Trophoblast cell (in vitro differentiated cells and primary cell): ENCODE measurements at regions not wholly inside any gene's neighbourhood (a gene's known extent, or its start where the extent isn't known, plus 50 kb on each side); places are given as distances from the start of the nearest gene placed in this dataset.

Source experiments
- DNase-seq, 2 donors: peaks; one replicate each; pipeline ENCODE4 v3.0.0-alpha.2; 2016
- H2AFZ ChIP-seq: 2 replicates; pipeline ENCODE4 v1.6.1; 2013; ENCODE audit warnings: low read length, moderate library complexity, mild to moderate bottlenecking; ENCODE audit not compliant: insufficient read depth, poor library complexity
- H2AK5ac ChIP-seq: 2 replicates; pipeline ENCODE4 v1.6.1; 2013; ENCODE audit warnings: mild to moderate bottlenecking, low read length
- H2BK120ac ChIP-seq: 2 replicates; pipeline ENCODE4 v1.6.1; 2013; ENCODE audit warnings: low read length, mild to moderate bottlenecking, moderate library complexity; ENCODE audit not compliant: insufficient read depth, poor library complexity
- H2BK12ac ChIP-seq: 2 replicates; pipeline ENCODE4 v1.6.1; 2013; ENCODE audit warnings: mild to moderate bottlenecking, low read length, moderate library complexity
- H2BK5ac ChIP-seq: 2 replicates; pipeline ENCODE4 v1.6.1; 2013; ENCODE audit warnings: low read length, low read depth, moderate library complexity, mild to moderate bottlenecking; ENCODE audit not compliant: poor library complexity
- H3K14ac ChIP-seq: 2 replicates; pipeline ENCODE4 v1.6.1; 2013; ENCODE audit warnings: mild to moderate bottlenecking, low read length
- H3K18ac ChIP-seq: 2 replicates; pipeline ENCODE4 v1.6.1; 2013; ENCODE audit warnings: mild to moderate bottlenecking, low read length
- H3K23ac ChIP-seq: 2 replicates; pipeline ENCODE4 v1.6.1; 2013; ENCODE audit warnings: low read length
- H3K27ac ChIP-seq: 2 replicates; pipeline ENCODE4 v1.5.1; 2013; ENCODE audit warnings: low read depth, mild to moderate bottlenecking, inconsistent platforms, low read length, moderate library complexity
- H3K27me3 ChIP-seq: 2 replicates; pipeline ENCODE4 v1.6.1; 2013; ENCODE audit warnings: inconsistent platforms, mild to moderate bottlenecking, low read length, moderate library complexity; ENCODE audit not compliant: insufficient read depth
- H3K36me3 ChIP-seq, 2 experiments: 1 replicate in 1 of 2; 2 replicates in 1 of 2; pipeline ENCODE4 v1.6.1; 2013; ENCODE audit warnings: low read length in 2 of 2, mild to moderate bottlenecking in 2 of 2, moderate library complexity in 1 of 2; ENCODE audit not compliant: insufficient read depth in 2 of 2, control insufficient read depth in 1 of 2
- H3K4ac ChIP-seq: 2 replicates; pipeline ENCODE4 v1.6.1; 2013; ENCODE audit warnings: low read depth, mild to moderate bottlenecking, low read length, moderate library complexity
- H3K4me1 ChIP-seq, 2 experiments: 1 replicate in 1 of 2; 2 replicates in 1 of 2; pipeline ENCODE4 v1.6.1; 2013; ENCODE audit warnings: low read length in 2 of 2, mild to moderate bottlenecking in 2 of 2, moderate library complexity in 1 of 2; ENCODE audit not compliant: insufficient read depth in 2 of 2, control insufficient read depth in 1 of 2
- H3K4me2 ChIP-seq: 2 replicates; pipeline ENCODE4 v1.6.1; 2013; ENCODE audit warnings: inconsistent platforms, mild to moderate bottlenecking, low read length, moderate library complexity
- H3K4me3 ChIP-seq: 2 replicates; pipeline ENCODE4 v1.5.1; 2013; ENCODE audit warnings: mild to moderate bottlenecking, low read depth, low read length, inconsistent platforms
- H3K79me1 ChIP-seq: one replicate; pipeline ENCODE4 v1.6.1; 2013; ENCODE audit warnings: low read length
- H3K79me2 ChIP-seq: 2 replicates; pipeline ENCODE4 v1.6.1; 2013; ENCODE audit warnings: low read length, mild to moderate bottlenecking; ENCODE audit not compliant: control insufficient read depth, insufficient read depth, poor library complexity
- H3K9ac ChIP-seq: 2 replicates; pipeline ENCODE4 v1.6.1; 2013; ENCODE audit warnings: mild to moderate bottlenecking, low read length
- H3K9me3 ChIP-seq: 2 replicates; pipeline ENCODE4 v1.6.1; 2013; ENCODE audit warnings: low read depth, mild to moderate bottlenecking, control low read depth, inconsistent platforms, low read length; ENCODE audit not compliant: insufficient read depth
- H4K12ac ChIP-seq: 2 replicates; pipeline ENCODE4 v1.6.1; 2013; ENCODE audit warnings: low read depth, mild to moderate bottlenecking, low read length, moderate library complexity
- H4K8ac ChIP-seq: 2 replicates; pipeline ENCODE4 v1.6.1; 2013; ENCODE audit warnings: low read depth, mild to moderate bottlenecking, low read length, moderate library complexity
- H4K91ac ChIP-seq: one replicate; pipeline ENCODE4 v1.6.1; 2013; ENCODE audit warnings: low read depth, mild to moderate bottlenecking, low read length, moderate library complexity
- WGBS: extraction: QIAGEN DNeasy Blood & Tissue Kit; methylation state at CpG from one replicate; pipeline ENCODE4 v1.1.7; 2013; ENCODE audit warnings: missing lambda C conversion rate; ENCODE audit not compliant: insufficient read length, insufficient coverage; ENCODE audit errors: extremely low coverage; 5-methylcytosine and 5-hydroxymethylcytosine counted together

- H4K8ac ChIP-seq: no peak overlapping the region
- H3K27me3 ChIP-seq: no peaks in the 10 kb centered on the region
- no peak overlapping the region for H2AK5ac ChIP-seq
- no peak overlapping the region for H2BK120ac ChIP-seq
- WGBS: no CpG with 5 or more reads among the region's 3 CpGs
- no peaks in the 10 kb centered on the region for H3K79me2 ChIP-seq
- no peak overlapping the region for H3K4ac ChIP-seq
- H3K18ac ChIP-seq: no peak overlapping the region
- H3K9me3 ChIP-seq: peaks cover 2% of the 10 kb centered on the region
- H2BK12ac ChIP-seq: no peak overlapping the region
- no peak overlapping the region for H4K12ac ChIP-seq
- H3K14ac ChIP-seq: no peak overlapping the region
- H3K4me2 ChIP-seq: no peak overlapping the region
- no peak overlapping the region for H3K23ac ChIP-seq
- no peak overlapping the region for H3K27ac ChIP-seq
- no peak overlapping the region for H3K9ac ChIP-seq
- no peaks in the 10 kb centered on the region for H3K36me3 ChIP-seq
- no peak overlapping the region for H3K4me3 ChIP-seq
- no peak for DNase-seq
- no peak overlapping the region for H4K91ac ChIP-seq
- H3K4me1 ChIP-seq: no peaks in the 10 kb centered on the region
- no peak overlapping the region for H2BK5ac ChIP-seq
- no peak overlapping the region for H2AFZ ChIP-seq
- no peaks in the 10 kb centered on the region for H3K79me1 ChIP-seq
These were observed 641.7 kb upstream of the GJE1 start for GRCh38 chr6:141490982-141491381.

- no peak overlapping the region for H3K23ac ChIP-seq
- H3K4ac ChIP-seq: no peak overlapping the region
- H3K27ac ChIP-seq: no peak overlapping the region
- H2BK5ac ChIP-seq: no peak overlapping the region
- peaks cover 2% of the 10 kb centered on the region for H3K9me3 ChIP-seq
- H3K4me1 ChIP-seq: no peaks in the 10 kb centered on the region
- H3K4me3 ChIP-seq: no peak overlapping the region
- no peaks in the 10 kb centered on the region for H3K27me3 ChIP-seq
- H2AK5ac ChIP-seq: no peak overlapping the region
- no peaks in the 10 kb centered on the region for H3K36me3 ChIP-seq
- DNase-seq: no peak
- no peak overlapping the region for H3K18ac ChIP-seq
- no peak overlapping the region for H4K8ac ChIP-seq
- H3K79me2 ChIP-seq: no peaks in the 10 kb centered on the region
- H4K91ac ChIP-seq: no peak overlapping the region
- H2AFZ ChIP-seq: no peak overlapping the region
- no peak overlapping the region for H4K12ac ChIP-seq
- H3K4me2 ChIP-seq: no peak overlapping the region
- no peak overlapping the region for H3K9ac ChIP-seq
- H3K14ac ChIP-seq: no peak overlapping the region
- H2BK12ac ChIP-seq: no peak overlapping the region
- no CpG with 5 or more reads among the region's 1 CpG for WGBS
- H2BK120ac ChIP-seq: no peak overlapping the region
- H3K79me1 ChIP-seq: no peaks in the 10 kb centered on the region
These were observed 644.2 kb upstream of the GJE1 start for GRCh38 chr6:141488488-141488887.

DNA sequence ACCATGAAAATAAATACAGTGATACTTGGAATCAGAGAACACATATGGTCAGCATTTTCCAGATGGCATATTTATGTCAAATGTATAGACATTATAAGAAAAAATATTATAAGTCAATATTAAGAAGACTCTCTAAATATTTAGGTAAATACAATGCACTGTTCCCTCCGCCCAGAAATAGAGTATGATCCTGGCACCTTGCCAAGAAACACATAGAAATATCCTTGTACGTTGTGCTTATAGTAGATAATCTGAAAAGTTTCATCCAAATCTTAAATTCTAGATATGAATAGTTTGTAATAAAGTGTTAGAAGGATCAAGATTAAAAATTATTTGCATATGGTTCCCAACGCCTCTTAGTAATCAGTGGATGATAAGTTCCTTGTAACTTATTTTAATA, 645.8 kb upstream of the GJE1 start:
- DNase-seq: no peak
- Histone ChIP-seq H3K79me1 (no peaks in the 10 kb centered on the region), H3K9me3 (peaks cover 2% of the 10 kb centered on the region), H3K4me2 (no peak overlapping the region), H4K91ac (no peak overlapping the region), H2BK5ac (no peak overlapping the region), H2BK120ac (no peak overlapping the region), H3K4me3 (no peak overlapping the region), H3K18ac (no peak overlapping the region), H3K36me3 (no peaks in the 10 kb centered on the region), H2AFZ (no peak overlapping the region), H3K79me2 (no peaks in the 10 kb centered on the region), H3K9ac (no peak overlapping the region), H4K12ac (no peak overlapping the region), H3K27me3 (no peaks in the 10 kb centered on the region), H3K4me1 (no peaks in the 10 kb centered on the region), H3K14ac (no peak overlapping the region), H3K23ac (no peak overlapping the region), H2BK12ac (no peak overlapping the region), H4K8ac (no peak overlapping the region), H2AK5ac (no peak overlapping the region), H3K4ac (no peak overlapping the region), H3K27ac (no peak overlapping the region)
- no CpG with 5 or more reads among the region's 3 CpGs for WGBS

- WGBS: no CpG with 5 or more reads among the region's 3 CpGs
- no peak for DNase-seq
These were observed 648.0 kb upstream of the GJE1 start for GRCh38 chr6:141484711-141485110.

More at GRCh38 chr6:141484711-141485110, 648.0 kb upstream of the GJE1 start:
- H3K14ac ChIP-seq: no peak overlapping the region
- no peak overlapping the region for H2BK12ac ChIP-seq
- peaks cover 2% of the 10 kb centered on the region for H3K9me3 ChIP-seq
- H3K79me1 ChIP-seq: no peaks in the 10 kb centered on the region
- H3K4me3 ChIP-seq: no peak overlapping the region
- no peak overlapping the region for H3K23ac ChIP-seq
- no peaks in the 10 kb centered on the region for H3K79me2 ChIP-seq
- no peaks in the 10 kb centered on the region for H3K4me1 ChIP-seq
- H3K9ac ChIP-seq: no peak overlapping the region
- no peaks in the 10 kb centered on the region for H3K36me3 ChIP-seq
- H4K12ac ChIP-seq: no peak overlapping the region
- no peak overlapping the region for H2AK5ac ChIP-seq
- H3K4me2 ChIP-seq: no peak overlapping the region
- H4K91ac ChIP-seq: no peak overlapping the region
- H3K27me3 ChIP-seq: no peaks in the 10 kb centered on the region
- no peak overlapping the region for H4K8ac ChIP-seq
- H3K27ac ChIP-seq: no peak overlapping the region
- H3K4ac ChIP-seq: no peak overlapping the region
- no peak overlapping the region for H2BK120ac ChIP-seq
- H2AFZ ChIP-seq: no peak overlapping the region
- H2BK5ac ChIP-seq: no peak overlapping the region
- no peak overlapping the region for H3K18ac ChIP-seq
